Activated naive CD8-positive, alpha-beta T cell treated with anti-CD3 and anti-CD28 coated beads for 36 hours (primary cell): ENCODE measurements at regions not wholly inside any gene's neighbourhood (a gene's known extent, or its start where the extent isn't known, plus 50 kb on each side); places are given as distances from the start of the nearest gene placed in this dataset.

ENCODE experiments used
- DNase-seq: peaks from one replicate; pipeline ENCODE4 v3.0.0; 2021
- H3K27ac Mint-ChIP-seq: one replicate; pipeline ENCODE4 v1.8.0; 2022; ENCODE audit warnings: mild to moderate bottlenecking, moderate library complexity, mixed read lengths
- H3K27me3 Mint-ChIP-seq: one replicate; pipeline ENCODE4 v1.8.0; 2022; ENCODE audit warnings: mild to moderate bottlenecking, mixed read lengths
- H3K36me3 Mint-ChIP-seq: one replicate; pipeline ENCODE4 v1.8.0; 2021; ENCODE audit warnings: mild to moderate bottlenecking, mixed read lengths
- H3K4me1 Mint-ChIP-seq: one replicate; pipeline ENCODE4 v1.8.0; 2021; ENCODE audit warnings: mixed read lengths
- H3K4me3 Mint-ChIP-seq: one replicate; pipeline ENCODE4 v1.8.0; 2022; ENCODE audit warnings: mild to moderate bottlenecking, moderate library complexity, mixed read lengths
- H3K9me3 Mint-ChIP-seq: one replicate; pipeline ENCODE4 v1.8.0; 2022; ENCODE audit warnings: mixed read lengths

DNA sequence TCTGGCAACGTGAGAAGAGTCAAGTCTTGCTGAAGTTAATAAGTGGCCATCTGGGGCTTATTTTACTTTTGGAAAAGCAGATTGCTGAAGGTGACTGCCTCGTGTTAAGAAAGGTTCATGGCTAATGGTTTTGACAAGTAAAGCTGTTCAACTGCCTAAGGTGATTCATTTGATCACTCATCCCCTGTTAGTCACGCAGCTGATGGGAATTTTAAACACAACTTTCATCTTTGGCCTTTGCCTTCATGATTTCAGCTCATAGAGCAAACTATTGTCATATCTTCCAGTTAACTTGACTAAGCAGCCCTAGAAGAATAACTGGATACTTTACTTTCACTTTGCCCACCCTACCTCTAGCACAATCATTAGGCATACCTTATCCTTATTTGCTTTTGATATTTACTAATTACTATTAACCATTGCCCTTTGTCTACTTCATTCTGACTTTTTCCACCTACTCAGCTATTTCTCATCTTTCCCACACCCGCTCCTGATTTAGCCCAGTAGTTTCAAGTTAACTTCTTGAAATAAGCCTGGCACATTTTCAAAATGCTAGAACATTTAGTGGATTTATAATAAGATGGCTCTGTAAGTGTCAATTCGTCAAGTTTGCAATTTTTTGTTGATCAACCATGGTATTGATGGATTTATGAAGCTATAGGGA is 170.6 kb upstream of the S100G start:
- no peak overlapping the region for H3K4me3 Mint-ChIP-seq
- H3K27ac Mint-ChIP-seq, result no peak overlapping the region
- H3K27me3 Mint-ChIP-seq, result no peaks in the 10 kb centered on the region
- H3K36me3 Mint-ChIP-seq, result no peaks in the 10 kb centered on the region
- peaks cover 16% of the 10 kb centered on the region for H3K4me1 Mint-ChIP-seq
- DNase-seq, result no peak
- no peaks in the 10 kb centered on the region for H3K9me3 Mint-ChIP-seq

DNA sequence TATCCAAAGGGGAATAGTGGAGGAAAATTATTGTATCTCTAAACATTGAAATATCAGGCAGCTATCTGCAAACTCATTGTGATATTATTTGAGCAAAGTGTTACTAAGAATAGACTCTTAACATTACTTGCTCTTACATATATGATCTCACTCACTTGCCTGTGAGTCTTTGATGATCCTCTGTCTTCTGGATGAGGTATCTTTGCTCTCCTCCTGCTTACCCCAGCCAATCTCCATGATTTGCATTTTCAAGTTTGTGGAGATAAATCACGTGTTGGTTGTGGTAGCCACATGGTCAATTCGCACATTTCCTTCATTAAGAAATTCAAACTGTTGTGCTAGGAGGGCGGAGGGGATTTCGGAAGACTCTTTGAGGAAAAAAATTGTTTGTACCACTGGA is 169.9 kb upstream of the S100G start:
- H3K4me3 Mint-ChIP-seq, result no peak overlapping the region
- H3K9me3 Mint-ChIP-seq, result no peaks in the 10 kb centered on the region
- no peak overlapping the region for H3K27ac Mint-ChIP-seq
- no peaks in the 10 kb centered on the region for H3K27me3 Mint-ChIP-seq
- peaks cover 21% of the 10 kb centered on the region for H3K4me1 Mint-ChIP-seq
- no peaks in the 10 kb centered on the region for H3K36me3 Mint-ChIP-seq
- DNase-seq, result no peak

DNA sequence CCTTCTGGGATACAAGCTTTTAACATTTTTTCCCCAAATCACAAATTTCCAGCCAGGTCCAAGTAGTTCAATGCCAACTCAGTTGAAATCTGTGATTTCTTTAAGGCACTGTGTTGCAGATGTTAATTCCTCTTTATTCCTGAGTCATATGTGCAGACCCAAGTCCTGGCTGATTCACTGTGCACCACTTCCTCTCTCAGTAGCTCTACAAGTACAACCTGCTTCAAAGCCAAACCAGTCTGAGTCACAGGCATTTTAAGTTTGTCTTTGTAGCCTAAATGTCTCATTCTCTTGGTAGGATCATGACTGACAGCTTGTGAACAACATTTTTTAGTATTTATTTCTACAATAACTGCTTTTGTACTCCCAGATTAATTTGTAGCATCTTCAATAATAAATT is 165.6 kb upstream of the S100G start:
- no peak overlapping the region for H3K4me3 Mint-ChIP-seq
- H3K27ac Mint-ChIP-seq, result no peak overlapping the region
- no peaks in the 10 kb centered on the region for H3K27me3 Mint-ChIP-seq
- DNase-seq, result peak; percentile 2
- H3K4me1 Mint-ChIP-seq, result peaks cover 19% of the 10 kb centered on the region
- no peaks in the 10 kb centered on the region for H3K36me3 Mint-ChIP-seq
- no peaks in the 10 kb centered on the region for H3K9me3 Mint-ChIP-seq

DNA sequence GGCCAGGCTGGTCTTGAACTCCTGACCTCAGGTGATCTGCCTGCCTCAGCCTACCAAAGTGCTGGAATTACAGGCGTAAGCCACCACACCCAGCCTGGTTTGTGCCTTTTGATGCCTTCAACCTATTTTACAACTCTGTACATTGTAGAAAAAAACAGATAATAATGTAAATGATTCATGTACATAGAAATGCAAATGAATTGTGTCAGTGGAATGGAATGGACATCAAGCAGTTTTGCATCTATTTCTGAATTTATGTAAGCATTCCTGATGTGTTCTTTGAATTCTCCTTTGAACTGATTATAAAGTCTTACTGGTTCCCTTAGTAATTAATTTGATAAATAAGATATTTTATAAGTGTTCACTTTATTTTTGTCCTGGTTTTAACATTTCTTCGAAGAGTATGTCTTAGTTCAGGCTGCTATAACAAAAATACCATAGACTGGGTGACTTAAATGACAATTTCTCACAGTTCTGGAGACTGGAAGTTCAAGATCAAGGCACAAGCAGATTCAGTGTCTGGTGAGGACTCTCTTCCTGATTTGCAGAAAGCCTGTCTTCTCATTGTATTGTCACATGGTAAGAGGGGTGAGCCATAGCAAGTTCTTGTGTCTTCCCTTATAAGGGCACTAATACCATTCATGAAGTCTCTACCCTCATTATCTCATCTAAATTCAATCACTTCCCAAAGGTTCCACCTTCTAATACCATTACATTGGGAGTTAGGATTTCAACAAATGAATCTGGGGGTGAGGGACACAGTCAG is 162.2 kb upstream of the S100G start:
- H3K4me3 Mint-ChIP-seq, result no peak overlapping the region
- H3K27me3 Mint-ChIP-seq, result no peaks in the 10 kb centered on the region
- peaks cover 14% of the 10 kb centered on the region for H3K4me1 Mint-ChIP-seq
- H3K27ac Mint-ChIP-seq, result no peak overlapping the region
- H3K36me3 Mint-ChIP-seq, result no peaks in the 10 kb centered on the region
- no peaks in the 10 kb centered on the region for H3K9me3 Mint-ChIP-seq
- DNase-seq, result no peak

DNA sequence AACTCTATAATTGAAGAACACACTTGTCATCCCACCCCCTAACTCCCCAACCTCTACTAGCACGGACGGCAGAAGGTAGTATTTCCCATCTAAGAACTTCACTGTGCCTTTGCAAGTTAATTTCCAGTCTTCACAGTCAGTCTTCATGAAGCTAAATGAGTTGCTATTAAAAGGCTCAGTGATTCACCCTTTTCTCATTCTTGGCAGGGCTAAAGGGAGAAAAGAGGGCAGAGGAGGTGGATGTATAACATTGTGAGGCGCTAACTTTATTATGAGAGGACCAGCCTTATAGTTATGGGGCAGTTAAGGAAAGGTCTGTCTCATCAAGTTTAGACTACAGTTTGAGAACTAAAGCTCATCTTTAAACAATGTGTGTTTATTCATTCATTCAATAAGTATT is 161.0 kb upstream of the S100G start:
- Mint-ChIP-seq H3K36me3 (no peaks in the 10 kb centered on the region), H3K27me3 (no peaks in the 10 kb centered on the region), H3K27ac (no peak overlapping the region), H3K4me3 (no peak overlapping the region), H3K4me1 (peaks cover 12% of the 10 kb centered on the region), H3K9me3 (no peaks in the 10 kb centered on the region)
- DNase-seq, result no peak

DNA sequence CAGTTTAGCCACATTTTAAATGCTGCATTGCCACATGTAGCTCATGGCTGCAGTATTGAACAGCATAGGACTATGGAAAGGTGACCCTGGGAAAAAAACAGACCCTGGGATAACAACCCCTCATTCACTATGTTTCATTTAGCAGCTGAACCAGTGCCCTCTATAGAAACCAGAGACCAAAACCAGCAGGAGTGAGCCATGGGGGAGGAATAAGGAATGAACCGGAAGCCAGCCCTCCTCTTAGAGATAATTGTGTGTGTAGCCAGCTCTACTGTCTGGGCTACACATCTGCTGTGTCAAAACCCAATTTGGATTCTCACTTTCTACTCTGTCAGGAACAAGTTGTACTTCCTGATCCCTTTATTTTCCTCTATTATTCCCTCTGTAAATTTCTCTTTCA is 158.5 kb upstream of the S100G start:
- H3K4me1 Mint-ChIP-seq, result peaks cover 2% of the 10 kb centered on the region

DNA sequence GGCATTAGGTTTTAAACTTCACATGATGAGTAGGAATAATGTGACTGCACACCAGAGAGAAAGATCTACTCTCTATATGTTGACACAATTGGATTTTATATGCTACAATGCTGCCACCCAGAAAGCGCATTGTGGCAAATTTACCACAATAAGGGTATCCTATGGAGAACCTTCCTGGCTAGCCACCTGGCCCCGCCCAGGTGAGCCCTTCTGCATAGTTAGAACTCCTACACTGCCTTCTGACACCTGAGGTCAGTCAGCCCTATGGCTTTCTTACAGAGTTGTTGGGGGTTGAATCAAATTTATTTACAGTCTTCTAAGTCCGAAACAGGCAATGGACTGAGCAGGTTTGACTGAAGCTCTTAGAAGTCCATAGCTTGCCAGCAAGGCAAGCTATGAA is 153.8 kb upstream of the S100G start:
- no peaks in the 10 kb centered on the region for H3K4me1 Mint-ChIP-seq
- H3K4me3 Mint-ChIP-seq, result no peak overlapping the region
- H3K27ac Mint-ChIP-seq, result no peak overlapping the region
- peaks cover 1% of the 10 kb centered on the region for H3K36me3 Mint-ChIP-seq
- no peak for DNase-seq
- H3K27me3 Mint-ChIP-seq, result no peaks in the 10 kb centered on the region
- H3K9me3 Mint-ChIP-seq, result no peaks in the 10 kb centered on the region

More for the DNA sequence above, 158.5 kb upstream of the S100G start:
- no peaks in the 10 kb centered on the region for H3K9me3 Mint-ChIP-seq
- no peak overlapping the region for H3K4me3 Mint-ChIP-seq
- H3K27me3 Mint-ChIP-seq, result no peaks in the 10 kb centered on the region
- no peak for DNase-seq
- H3K36me3 Mint-ChIP-seq, result no peaks in the 10 kb centered on the region
- H3K27ac Mint-ChIP-seq, result no peak overlapping the region

DNA sequence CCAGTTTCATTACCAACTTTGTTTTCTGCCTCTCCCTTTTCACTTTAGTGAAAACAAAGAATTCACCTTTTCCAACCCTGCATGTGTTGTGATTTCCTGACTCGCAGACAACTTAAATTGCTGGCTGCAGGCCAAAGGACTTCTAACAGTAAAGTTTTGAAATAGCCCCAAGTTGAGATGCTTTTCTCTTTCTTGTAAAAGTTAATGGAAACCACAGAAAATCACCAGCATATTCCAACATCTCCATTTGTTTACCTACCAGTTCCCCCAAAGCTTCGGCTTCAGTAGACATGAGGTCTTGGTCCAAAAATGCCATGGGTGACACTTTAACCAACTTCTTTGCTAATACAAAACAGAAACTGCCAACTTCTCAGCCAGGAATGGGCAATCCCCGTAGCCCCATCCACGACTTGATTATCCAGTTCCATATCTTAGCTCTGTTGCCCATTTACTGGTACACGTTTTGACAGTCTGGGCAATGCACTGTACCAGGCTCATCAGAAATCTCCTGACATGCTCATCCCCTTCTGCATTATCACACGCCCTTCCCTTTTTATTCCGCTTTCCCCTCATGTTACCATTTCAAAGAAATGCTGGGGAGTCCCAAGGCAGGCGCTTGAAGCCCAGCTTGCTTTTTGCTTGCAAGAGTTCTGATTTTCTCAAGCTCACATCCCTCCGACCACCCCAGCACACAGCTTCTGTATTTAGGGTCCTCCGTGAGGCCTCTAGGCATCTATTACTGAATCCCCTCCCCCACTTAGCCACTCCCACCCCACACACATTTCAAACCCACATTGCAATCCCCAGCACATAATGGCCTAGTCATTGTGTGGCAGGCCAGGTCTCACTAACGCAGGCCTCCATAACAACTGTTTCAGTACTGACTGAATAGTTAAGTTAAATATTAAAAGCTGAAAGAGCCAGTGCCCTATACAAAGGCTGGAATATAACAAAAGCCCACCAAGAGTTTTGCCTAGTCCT is 137.9 kb upstream of the S100G start:
- H3K36me3 Mint-ChIP-seq, result no peaks in the 10 kb centered on the region
- H3K27ac Mint-ChIP-seq, result no peak overlapping the region
- DNase-seq, result no peak
- peaks cover 3% of the 10 kb centered on the region for H3K9me3 Mint-ChIP-seq
- H3K27me3 Mint-ChIP-seq, result peaks cover 3% of the 10 kb centered on the region
- no peak overlapping the region for H3K4me3 Mint-ChIP-seq
- H3K4me1 Mint-ChIP-seq, result peaks cover 8% of the 10 kb centered on the region

DNA sequence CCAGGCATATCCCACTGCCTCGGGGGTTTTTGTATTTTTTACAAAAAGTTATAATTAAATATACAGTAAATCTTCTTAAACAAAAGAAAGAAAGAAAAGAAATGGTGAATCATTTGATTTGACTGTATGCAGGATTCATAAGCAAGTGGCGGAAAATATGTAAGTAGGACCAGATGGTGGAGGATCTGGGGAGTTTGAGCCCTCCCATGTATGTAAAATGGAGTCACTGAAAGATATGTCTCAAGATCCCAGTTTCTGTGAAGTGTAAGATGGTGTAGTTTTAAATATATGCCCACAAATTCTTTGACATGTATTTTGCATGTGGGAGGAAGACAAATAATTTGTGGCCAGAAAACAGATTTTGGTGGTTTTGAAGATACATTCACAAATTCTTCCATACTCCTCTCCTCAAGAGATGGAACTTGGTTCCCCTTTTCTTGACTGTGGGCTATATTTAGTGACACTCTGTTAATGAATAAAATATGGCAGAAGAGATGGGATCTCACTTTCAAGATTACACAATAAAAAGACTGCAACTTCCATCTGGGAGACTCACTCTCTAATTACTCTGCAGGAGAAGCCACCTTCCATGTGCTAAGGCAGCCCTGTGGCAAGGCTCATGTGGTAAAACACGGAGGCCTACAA is 133.6 kb upstream of the S100G start:
- Mint-ChIP-seq H3K27me3 (no peaks in the 10 kb centered on the region), H3K36me3 (peaks cover 3% of the 10 kb centered on the region), H3K9me3 (peaks cover 6% of the 10 kb centered on the region), H3K27ac (no peak overlapping the region), H3K4me3 (no peak overlapping the region), H3K4me1 (peaks cover 5% of the 10 kb centered on the region)
- DNase-seq, result no peak

DNA sequence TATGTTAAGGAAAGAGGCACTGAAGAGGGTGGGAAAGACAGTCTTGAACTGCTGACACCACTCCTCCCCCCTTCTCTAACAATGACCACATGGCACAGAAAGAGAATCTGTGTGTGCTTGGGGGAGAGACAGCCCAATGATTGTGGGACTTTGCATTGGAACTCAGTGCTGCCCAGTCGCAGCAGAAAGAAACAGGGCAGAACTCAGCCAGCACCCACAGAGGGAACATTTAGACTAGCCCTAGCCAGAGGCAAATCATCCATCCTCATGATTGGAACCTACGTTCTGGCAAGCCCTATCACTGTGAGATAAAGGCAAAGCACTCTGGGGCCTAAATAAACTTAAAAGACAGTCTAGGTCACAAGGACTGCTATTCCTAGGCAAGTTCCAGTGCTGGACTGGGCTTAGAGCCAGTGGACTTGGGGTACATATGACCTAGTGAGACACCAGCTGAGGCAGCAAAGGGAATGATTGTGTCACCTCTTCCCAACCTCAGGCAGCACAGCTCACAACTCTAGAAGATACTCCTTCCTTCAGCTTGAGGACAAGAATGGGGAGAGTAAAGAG is 132.8 kb upstream of the S100G start:
- peaks cover 6% of the 10 kb centered on the region for H3K9me3 Mint-ChIP-seq

DNA sequence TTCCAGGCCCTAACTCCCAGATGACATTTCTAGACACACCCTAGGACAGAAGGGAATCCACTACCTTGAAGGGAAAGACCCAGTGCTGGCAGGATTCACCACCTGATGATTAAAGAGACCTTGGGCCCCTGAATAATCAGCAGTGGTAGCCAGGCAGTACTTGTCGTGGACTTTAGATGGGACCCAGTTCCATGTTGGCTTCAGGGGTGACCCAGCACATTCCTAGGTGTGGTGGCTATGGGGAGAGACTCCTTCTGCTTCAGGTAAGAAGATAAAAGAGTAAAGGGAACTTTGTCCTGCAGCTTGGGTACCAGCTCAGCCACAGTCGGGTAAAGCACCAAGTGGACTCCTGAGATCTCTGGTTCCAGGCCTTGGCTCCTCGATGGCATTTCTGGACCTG is 131.8 kb upstream of the S100G start:
- H3K27me3 Mint-ChIP-seq, result no peaks in the 10 kb centered on the region
- H3K27ac Mint-ChIP-seq, result no peak overlapping the region

More for the DNA sequence above, 132.8 kb upstream of the S100G start:
- H3K36me3 Mint-ChIP-seq, result peaks cover 3% of the 10 kb centered on the region
- no peak for DNase-seq
- H3K27me3 Mint-ChIP-seq, result no peaks in the 10 kb centered on the region
- no peak overlapping the region for H3K27ac Mint-ChIP-seq
- no peak overlapping the region for H3K4me3 Mint-ChIP-seq
- peaks cover 5% of the 10 kb centered on the region for H3K4me1 Mint-ChIP-seq

DNA sequence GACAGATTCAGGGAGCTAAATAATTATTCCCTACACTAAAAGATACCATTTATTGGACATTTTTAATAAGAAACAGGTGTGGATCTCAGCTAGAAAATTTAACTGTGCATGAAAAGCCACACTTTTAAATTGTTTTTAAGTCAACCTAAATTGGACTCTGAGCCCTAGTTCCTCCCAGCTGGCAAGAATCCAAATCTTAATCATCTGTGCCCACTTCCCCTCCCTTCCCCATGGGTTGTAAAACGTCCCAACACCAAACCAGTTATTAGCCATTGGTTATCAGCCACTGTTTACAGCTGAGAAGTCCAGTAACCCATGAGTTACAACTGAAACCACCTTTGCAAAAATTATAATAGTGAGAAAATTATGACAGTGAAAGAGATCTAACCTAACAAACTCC is 125.6 kb upstream of the S100G start:
- no peak for DNase-seq
- Mint-ChIP-seq H3K4me1 (peaks cover 25% of the 10 kb centered on the region), H3K27me3 (no peaks in the 10 kb centered on the region), H3K9me3 (peaks cover 14% of the 10 kb centered on the region), H3K27ac (no peak overlapping the region), H3K4me3 (no peak overlapping the region), H3K36me3 (peaks cover 12% of the 10 kb centered on the region)

More for the DNA sequence above, 131.8 kb upstream of the S100G start:
- H3K9me3 Mint-ChIP-seq, result peaks cover 6% of the 10 kb centered on the region
- DNase-seq, result no peak
- peaks cover 3% of the 10 kb centered on the region for H3K36me3 Mint-ChIP-seq
- peaks cover 6% of the 10 kb centered on the region for H3K4me1 Mint-ChIP-seq
- no peak overlapping the region for H3K4me3 Mint-ChIP-seq

DNA sequence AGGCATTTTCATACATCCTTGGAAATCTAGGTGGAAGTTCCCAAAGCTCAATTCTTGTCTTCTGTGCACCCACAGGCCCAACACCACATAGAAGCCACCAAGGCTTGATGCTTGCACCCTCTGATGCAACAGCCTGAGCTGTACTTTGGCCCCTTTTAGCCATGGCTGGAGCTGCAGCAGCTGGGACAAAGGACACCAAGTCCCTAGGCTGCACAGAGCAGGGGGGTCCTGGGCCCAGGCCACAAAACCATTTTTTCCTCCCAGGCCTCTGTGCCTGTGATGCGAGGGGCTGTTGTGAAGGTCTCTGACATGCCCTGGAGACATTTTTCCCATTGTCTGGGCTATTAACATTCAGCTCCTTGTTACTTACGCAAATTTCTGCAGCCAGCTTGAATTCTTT is 124.0 kb upstream of the S100G start:
- DNase-seq, result no peak
- Mint-ChIP-seq H3K4me1 (peaks cover 31% of the 10 kb centered on the region), H3K9me3 (peaks cover 14% of the 10 kb centered on the region), H3K36me3 (peaks cover 13% of the 10 kb centered on the region), H3K27ac (no peak overlapping the region), H3K27me3 (no peaks in the 10 kb centered on the region), H3K4me3 (no peak overlapping the region)

DNA sequence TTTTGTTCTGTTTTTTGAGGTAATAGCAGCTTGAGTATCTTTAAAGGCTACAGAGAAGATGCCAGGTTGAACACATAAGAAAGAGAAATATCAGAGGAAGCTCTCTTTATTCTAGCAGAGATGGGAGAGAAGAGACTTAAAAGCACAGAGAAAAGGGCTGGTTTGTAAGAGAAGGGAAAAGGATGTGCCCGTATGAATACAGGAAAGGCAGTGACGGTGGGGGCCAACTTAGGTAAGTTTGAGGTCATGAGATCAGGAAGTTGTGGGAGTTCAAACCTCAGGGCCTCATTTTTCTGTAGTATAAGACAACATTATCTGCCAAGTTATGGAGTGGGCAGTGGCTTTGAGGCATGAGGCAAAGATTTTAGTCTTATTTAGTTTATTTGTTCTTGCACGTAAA is 121.3 kb upstream of the S100G start:
- Mint-ChIP-seq H3K9me3 (peaks cover 12% of the 10 kb centered on the region), H3K27ac (peak overlapping the region; percentile 91), H3K27me3 (no peaks in the 10 kb centered on the region), H3K36me3 (peaks cover 13% of the 10 kb centered on the region), H3K4me3 (peak overlapping the region; percentile 48), H3K4me1 (peaks cover 30% of the 10 kb centered on the region)
- DNase-seq, result peak; percentile 6
